HEK293 (cell line): ENCODE measurements at regions not wholly inside any gene's neighbourhood (a gene's known extent, or its start where the extent isn't known, plus 50 kb on each side); places are given as distances from the start of the nearest gene placed in this dataset.

Experiments used
- CTCF ChIA-PET: fragments of 350-600 bp; formaldehyde crosslinking; extraction: SDS; loops from one replicate; lab custom pipeline; 2021; ENCODE audit warnings: antibody characterized with exemption; lab: Yijun Ruan, JAX
- POLR2A ChIA-PET: fragments of 300-600 bp; formaldehyde crosslinking; extraction: SDS; loops from one replicate; lab custom pipeline; 2020; ENCODE audit warnings: antibody characterized with exemption, inconsistent platforms; lab: Yijun Ruan, JAX
- H3K27ac ChIP-seq: fragments of 200-500 bp; sonication (Bioruptor generic); 2 replicates; pipeline ENCODE4 v1.5.1; 2014; ENCODE audit warnings: low read depth, low read length, control low read depth, inconsistent platforms; ENCODE audit errors: extremely low read depth
- H3K36me3 ChIP-seq, 2 experiments: fragments of 200-500 bp in 1 of 2; sonication (Bioruptor generic) in 1 of 2; 1 replicate in 1 of 2; 2 replicates in 1 of 2; pipeline ENCODE4 v1.5.1; 2014 to 2017; ENCODE audit warnings: inconsistent platforms in 2 of 2, low read length in 2 of 2; ENCODE audit not compliant: control insufficient read depth in 2 of 2, insufficient read depth in 1 of 2
- H3K4me1 ChIP-seq: fragments of 200-500 bp; sonication (Bioruptor generic); 2 replicates; pipeline ENCODE4 v1.5.1; 2014; ENCODE audit warnings: mild to moderate bottlenecking, low read length, inconsistent platforms; ENCODE audit not compliant: control insufficient read depth, insufficient read depth
- H3K4me3 ChIP-seq: 2 replicates; pipeline ENCODE4 v1.5.1; 2011; ENCODE audit warnings: low read depth, mild to moderate bottlenecking, control low read depth, low read length, moderate library complexity
- H3K9me3 ChIP-seq: fragments of 200-500 bp; sonication (Bioruptor generic); 2 replicates; pipeline ENCODE4 v1.5.1; 2014; ENCODE audit warnings: low read depth, low read length, inconsistent platforms; ENCODE audit not compliant: control insufficient read depth, insufficient read depth
- ZBTB20 ChIP-seq: fragments of 450-650 bp; formaldehyde crosslinking; IDR thresholded peaks from 2 replicates; pipeline ENCODE4 v1.5.1; 2016; ENCODE audit warnings: missing biosample characterization, missing genetic modification characterization
- ZBTB6 ChIP-seq: fragments of 450-650 bp; formaldehyde crosslinking; IDR thresholded peaks from 2 replicates; pipeline ENCODE4 v1.5.1; 2017; ENCODE audit warnings: missing biosample characterization, missing genetic modification characterization
- ZIC2 ChIP-seq: fragments of 450-650 bp; formaldehyde crosslinking; IDR thresholded peaks from 2 replicates; pipeline ENCODE4 v1.5.1; 2016; ENCODE audit warnings: missing biosample characterization, missing genetic modification characterization
- ZNF133 ChIP-seq: fragments of 450-650 bp; formaldehyde crosslinking; IDR thresholded peaks from 2 replicates; pipeline ENCODE4 v1.5.1; 2016; ENCODE audit warnings: missing biosample characterization, missing genetic modification characterization
- ZNF19 ChIP-seq: fragments of 450-650 bp; formaldehyde crosslinking; IDR thresholded peaks from 2 replicates; pipeline ENCODE4; 2016; ENCODE audit warnings: missing biosample characterization, missing genetic modification characterization, low read depth
- ZNF26 ChIP-seq: fragments of 450-650 bp; formaldehyde crosslinking; IDR thresholded peaks from 2 replicates; pipeline ENCODE4 v1.5.1; 2016; ENCODE audit warnings: missing biosample characterization, missing genetic modification characterization
- ZNF311 ChIP-seq: fragments of 450-650 bp; formaldehyde crosslinking; IDR thresholded peaks from 2 replicates; pipeline ENCODE4 v1.5.1; 2017; ENCODE audit warnings: missing biosample characterization, missing genetic modification characterization, borderline replicate concordance
- ZNF324 ChIP-seq: fragments of 450-650 bp; formaldehyde crosslinking; IDR thresholded peaks from 2 replicates; pipeline ENCODE4 v1.5.1; 2016; ENCODE audit warnings: missing biosample characterization, missing genetic modification characterization
- ZNF449 ChIP-seq: fragments of 450-650 bp; formaldehyde crosslinking; IDR thresholded peaks from 2 replicates; pipeline ENCODE4 v1.5.1; 2017; ENCODE audit warnings: missing biosample characterization, mild to moderate bottlenecking, missing genetic modification characterization, moderate library complexity
- ZNF501 ChIP-seq: fragments of 450-650 bp; formaldehyde crosslinking; IDR thresholded peaks from 2 replicates; pipeline ENCODE4 v1.5.1; 2016; ENCODE audit warnings: missing biosample characterization, missing genetic modification characterization
- ZNF510 ChIP-seq: fragments of 450-650 bp; formaldehyde crosslinking; IDR thresholded peaks from 2 replicates; pipeline ENCODE4 v1.5.1; 2018; ENCODE audit warnings: mild to moderate bottlenecking, missing genetic modification characterization, missing biosample characterization; ENCODE audit not compliant: insufficient replicate concordance
- ZNF530 ChIP-seq: fragments of 450-650 bp; formaldehyde crosslinking; IDR thresholded peaks from 2 replicates; pipeline ENCODE4 v1.5.1; 2016; ENCODE audit warnings: low read depth, missing biosample characterization, missing genetic modification characterization
- ZNF585B ChIP-seq: fragments of 450-650 bp; formaldehyde crosslinking; IDR thresholded peaks from 2 replicates; pipeline ENCODE4 v1.5.1; 2016; ENCODE audit warnings: missing biosample characterization, missing genetic modification characterization
- ZNF624 ChIP-seq: fragments of 450-650 bp; formaldehyde crosslinking; IDR thresholded peaks from 2 replicates; pipeline ENCODE4 v1.5.1; 2017; ENCODE audit warnings: missing biosample characterization, missing genetic modification characterization
- ZSCAN5A ChIP-seq: fragments of 450-650 bp; formaldehyde crosslinking; IDR thresholded peaks from 2 replicates; pipeline ENCODE4 v1.5.1; 2016; ENCODE audit warnings: missing biosample characterization, missing genetic modification characterization

GRCh38 chr12:58028294-58028693, 86.9 kb downstream of the ATP23 start (continued):
- no peak for TF ChIP-seq ZNF311 (tag by site-specific recombination)

- TF ChIP-seq ZSCAN5A (tag by site-specific recombination) (no peak), ZNF530 (tag by site-specific recombination) (no peak)
- ChIA-PET POLR2A (no interaction called here), CTCF (no interaction called here)
- no peaks in the 10 kb centered on the region for H3K9me3 ChIP-seq
- H3K4me1 ChIP-seq = no peaks in the 10 kb centered on the region
- H3K36me3 ChIP-seq = no peaks in the 10 kb centered on the region
- H3K27ac ChIP-seq = no peak overlapping the region
- H3K4me3 ChIP-seq = no peak overlapping the region
Observed at GRCh38 chr12:58029260-58029659, 87.9 kb downstream of the ATP23 start.

GRCh38 chr12:58030566-58031279, 89.4 kb downstream of the ATP23 start:
- Histone ChIP-seq H3K36me3 (no peaks in the 10 kb centered on the region), H3K27ac (no peak overlapping the region), H3K9me3 (no peaks in the 10 kb centered on the region), H3K4me1 (no peaks in the 10 kb centered on the region), H3K4me3 (no peak overlapping the region)
- ChIA-PET POLR2A (no interaction called here), CTCF (interaction anchor here (0.8 kb wide), 1 partner anchor 205 kb away, joined by 3 read pairs; no protein-coding TSS in a partner anchor)
- no peak for TF ChIP-seq ZNF510
- no peak for TF ChIP-seq ZNF19 (tag by site-specific recombination)
- no peak for TF ChIP-seq ZNF26 (tag by site-specific recombination)
- no peak for TF ChIP-seq ZBTB20 (tag by site-specific recombination)
- TF ChIP-seq ZNF133 (tag by site-specific recombination) = no peak
- TF ChIP-seq ZNF624 (tag by site-specific recombination) = no peak
- TF ChIP-seq ZNF585B (tag by site-specific recombination) = no peak
- TF ChIP-seq ZNF501 (tag by site-specific recombination) = no peak
- no peak for TF ChIP-seq ZNF449 (tag by site-specific recombination)
- TF ChIP-seq ZNF324 (tag by site-specific recombination) = no peak
- no peak for TF ChIP-seq ZIC2 (tag by site-specific recombination)
- TF ChIP-seq ZBTB6 = no peak
